GM12865 (cell line): ENCODE measurements at regions not wholly inside any gene's neighbourhood (a gene's known extent, or its start where the extent isn't known, plus 50 kb on each side); places are given as distances from the start of the nearest gene placed in this dataset.

Experiments used
- DNase-seq: peaks from one replicate; pipeline ENCODE4 v3.0.0; 2010; ENCODE audit warnings: low read depth
- H3K4me3 ChIP-seq: 2 replicates; pipeline ENCODE4 v1.5.1; 2011; ENCODE audit warnings: mild to moderate bottlenecking, low read depth, low read length, control low read depth
- TF ChIP-seq, protein P1 (sequence below): IDR thresholded peaks from 2 replicates; pipeline ENCODE4 v1.5.1; 2011; ENCODE audit warnings: low read length, control low read depth, low read depth, inconsistent platforms; ENCODE audit not compliant: insufficient read depth; ENCODE audit errors: missing control alignments

DNA sequence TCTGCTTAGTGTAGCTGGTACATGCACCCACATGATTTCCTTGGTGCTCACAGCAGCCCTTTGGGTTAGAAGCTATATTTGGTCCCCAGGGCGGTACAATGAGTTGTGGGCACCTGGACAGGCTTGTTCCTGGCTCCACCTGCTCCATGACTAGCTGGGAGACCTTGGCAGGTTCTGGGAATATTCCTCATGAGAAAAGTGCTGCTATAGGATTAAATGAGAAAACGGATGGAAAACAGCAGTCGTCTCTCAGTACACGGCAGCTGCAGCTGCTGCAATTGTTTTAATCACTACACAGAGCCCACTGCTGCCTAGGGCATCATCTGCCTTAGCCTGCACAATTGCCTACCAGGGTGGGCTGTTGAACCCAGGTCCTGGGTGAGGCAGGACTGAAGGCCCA lies 424.5 kb upstream of the B3GAT1 start:
- no peak for DNase-seq
- TF ChIP-seq, protein P1, sequence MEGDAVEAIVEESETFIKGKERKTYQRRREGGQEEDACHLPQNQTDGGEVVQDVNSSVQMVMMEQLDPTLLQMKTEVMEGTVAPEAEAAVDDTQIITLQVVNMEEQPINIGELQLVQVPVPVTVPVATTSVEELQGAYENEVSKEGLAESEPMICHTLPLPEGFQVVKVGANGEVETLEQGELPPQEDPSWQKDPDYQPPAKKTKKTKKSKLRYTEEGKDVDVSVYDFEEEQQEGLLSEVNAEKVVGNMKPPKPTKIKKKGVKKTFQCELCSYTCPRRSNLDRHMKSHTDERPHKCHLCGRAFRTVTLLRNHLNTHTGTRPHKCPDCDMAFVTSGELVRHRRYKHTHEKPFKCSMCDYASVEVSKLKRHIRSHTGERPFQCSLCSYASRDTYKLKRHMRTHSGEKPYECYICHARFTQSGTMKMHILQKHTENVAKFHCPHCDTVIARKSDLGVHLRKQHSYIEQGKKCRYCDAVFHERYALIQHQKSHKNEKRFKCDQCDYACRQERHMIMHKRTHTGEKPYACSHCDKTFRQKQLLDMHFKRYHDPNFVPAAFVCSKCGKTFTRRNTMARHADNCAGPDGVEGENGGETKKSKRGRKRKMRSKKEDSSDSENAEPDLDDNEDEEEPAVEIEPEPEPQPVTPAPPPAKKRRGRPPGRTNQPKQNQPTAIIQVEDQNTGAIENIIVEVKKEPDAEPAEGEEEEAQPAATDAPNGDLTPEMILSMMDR = no peak
- no peak overlapping the region for H3K4me3 ChIP-seq

DNA sequence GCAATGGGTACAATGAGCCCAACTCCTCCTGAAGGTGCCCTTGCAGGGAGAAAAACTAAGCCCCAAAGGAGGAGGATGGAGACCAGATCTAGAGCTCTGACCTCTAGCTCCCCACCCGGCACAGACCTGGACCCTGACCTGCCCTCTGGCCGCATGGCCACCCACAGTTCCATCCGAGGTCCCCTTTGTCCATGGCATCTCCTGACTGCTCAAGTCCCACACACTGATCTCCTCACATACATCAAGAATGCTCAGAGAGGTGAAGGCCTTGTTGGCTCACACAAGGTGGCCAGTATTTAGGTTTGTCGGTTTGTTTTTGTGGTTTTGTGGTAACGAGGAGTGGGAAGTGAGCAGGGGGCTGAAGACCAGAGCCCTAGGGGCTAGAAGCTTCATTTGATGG lies 423.5 kb upstream of the B3GAT1 start:
- TF ChIP-seq, protein P1 = no peak
- no peak for DNase-seq
- H3K4me3 ChIP-seq = no peak overlapping the region

DNA sequence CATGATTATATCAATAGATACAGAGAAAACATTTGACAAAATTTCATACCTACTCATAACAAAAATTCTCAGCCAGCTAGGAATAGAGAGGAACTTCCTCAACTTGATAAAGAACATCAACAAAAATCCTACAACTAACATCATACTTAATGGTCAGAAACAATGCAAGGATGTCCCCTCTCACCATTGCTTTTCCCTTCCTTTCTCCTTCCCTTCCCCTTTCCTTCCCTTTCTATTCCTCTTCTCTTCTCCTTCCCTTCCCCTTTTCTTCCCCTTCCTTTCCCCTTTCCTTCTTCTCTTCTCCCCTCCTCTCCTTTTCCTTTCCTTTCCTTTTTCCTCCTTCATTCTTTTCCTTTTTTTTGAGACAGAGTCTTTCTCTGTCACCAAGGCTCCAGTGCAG lies 418.3 kb upstream of the B3GAT1 start:
- no peak for DNase-seq
- TF ChIP-seq, protein P1 = no peak
- H3K4me3 ChIP-seq = no peak overlapping the region

DNA sequence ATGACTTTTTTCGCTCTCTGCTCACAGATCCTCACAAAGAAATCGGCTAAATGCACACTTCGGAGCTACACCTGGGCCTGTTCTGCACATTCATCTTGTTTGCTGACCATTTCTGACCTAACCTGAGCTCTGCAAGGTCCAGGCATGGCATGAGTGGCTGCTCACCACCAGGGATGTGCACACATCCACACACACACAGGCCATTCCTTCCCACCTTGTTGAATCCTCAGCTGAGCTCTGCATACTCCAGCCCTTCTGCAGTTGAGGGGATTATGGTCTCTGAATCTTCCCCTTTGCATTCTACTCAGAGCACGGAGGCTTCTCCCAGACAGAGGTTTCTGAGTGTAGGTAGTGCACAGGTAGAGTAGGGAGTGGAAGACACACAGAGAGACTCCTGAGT lies 411.9 kb upstream of the B3GAT1 start:
- TF ChIP-seq, protein P1 = no peak
- no peak overlapping the region for H3K4me3 ChIP-seq
- DNase-seq = no peak

DNA sequence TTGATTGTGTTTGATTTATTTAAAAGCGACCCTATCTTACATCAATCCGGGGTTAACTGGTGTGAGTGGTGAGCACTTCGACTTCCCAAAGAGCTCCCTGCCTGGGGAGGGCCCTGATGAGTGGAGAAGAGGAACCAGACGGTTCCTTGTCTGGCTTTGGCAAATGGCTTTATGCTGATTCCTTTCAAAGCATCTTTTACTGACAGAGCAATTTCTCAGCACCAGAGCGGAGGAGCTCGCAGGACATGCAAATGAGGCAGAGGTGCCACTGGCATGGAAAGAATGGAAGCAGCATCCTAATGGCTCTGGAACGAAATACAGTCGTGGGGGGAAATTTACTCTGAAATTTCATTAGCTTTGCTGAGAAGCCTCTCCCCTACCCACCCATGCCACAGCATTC lies 410.9 kb upstream of the B3GAT1 start:
- TF ChIP-seq, protein P1 = no peak
- no peak for DNase-seq
- no peak overlapping the region for H3K4me3 ChIP-seq

- no peak overlapping the region for H3K4me3 ChIP-seq
- no peak for DNase-seq
- TF ChIP-seq, protein P1 = no peak
Observed at GRCh38 chr11:134821422-134821821, 409.4 kb upstream of the B3GAT1 start.

DNA sequence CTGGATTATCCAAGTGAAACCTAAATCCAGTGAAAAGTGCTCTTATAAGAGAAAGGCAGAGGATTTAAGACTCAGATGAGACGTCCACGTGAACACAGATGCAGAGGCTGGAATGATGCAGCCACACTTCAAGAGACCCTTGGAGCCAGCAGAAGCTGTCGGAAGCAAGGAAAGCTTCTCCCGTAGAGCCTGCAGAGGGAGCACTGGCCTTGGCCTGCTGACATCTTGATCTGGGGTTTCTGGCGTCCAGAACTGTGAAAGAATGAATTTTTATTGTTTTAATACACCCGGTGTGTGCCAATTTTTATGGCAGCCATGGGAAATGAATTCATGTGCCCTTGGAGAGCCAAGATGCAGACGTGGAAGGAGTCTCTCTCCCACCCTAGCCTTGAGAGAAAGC lies 407.0 kb upstream of the B3GAT1 start:
- TF ChIP-seq, protein P1 = peak; percentile 5
- H3K4me3 ChIP-seq = no peak overlapping the region
- no peak for DNase-seq
